Forelimb muscle (tissue), 1 donor: ENCODE measurements at regions not wholly inside any gene's neighbourhood (a gene's known extent, or its start where the extent isn't known, plus 50 kb on each side); places are given as distances from the start of the nearest gene placed in this dataset.

Source experiments
- DNase-seq: peaks from one replicate; pipeline ENCODE4 v3.0.0-alpha.2; 2013; ENCODE audit warnings: low read depth

- DNase-seq = no peak
Observed at GRCh38 chr12:132439333-132439904, 50.5 kb upstream of the FBRSL1 start.

- DNase-seq = no peak
Observed at GRCh38 chr12:132438726-132439125, 51.2 kb upstream of the FBRSL1 start.

DNA sequence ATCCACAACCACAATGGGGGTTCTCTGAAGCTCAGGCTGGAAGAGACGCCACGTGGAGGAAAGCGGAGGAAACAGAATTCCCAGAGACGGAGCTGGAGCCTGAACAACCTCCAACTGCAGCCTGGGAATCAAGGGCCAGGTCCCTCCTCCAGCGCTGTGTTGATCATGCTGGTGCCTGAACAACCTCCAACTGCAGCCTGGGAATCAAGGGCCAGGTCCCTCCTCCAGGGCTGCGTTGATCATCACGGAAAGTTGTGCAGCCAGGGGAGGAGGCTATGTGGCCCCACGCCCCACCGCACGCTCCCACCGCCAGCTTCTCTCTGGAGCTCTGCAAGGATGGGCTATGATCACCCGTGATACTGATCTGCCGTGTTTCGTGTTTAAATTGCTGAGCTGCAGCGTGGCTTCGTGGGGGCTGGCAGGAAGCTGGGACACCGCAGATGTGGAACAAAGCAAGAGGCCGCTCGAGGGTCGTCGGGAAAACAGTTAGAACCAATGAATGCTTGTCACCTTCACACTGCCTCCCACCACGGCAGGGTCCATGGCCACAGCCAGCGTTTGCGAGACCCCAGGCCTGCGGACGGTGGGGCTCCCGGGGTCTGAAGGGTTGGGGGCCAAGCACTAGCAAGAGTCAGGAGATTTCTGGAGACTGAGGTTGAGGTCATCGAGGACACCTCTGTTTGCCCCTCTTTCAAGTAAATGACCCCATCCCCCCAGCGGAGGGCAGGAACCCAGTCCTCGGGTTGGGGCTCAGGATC lies 51.8 kb upstream of the FBRSL1 start:
- DNase-seq = no peak

- DNase-seq = no peak
Observed at GRCh38 chr12:132437252-132437932, 52.6 kb upstream of the FBRSL1 start.

GRCh38 chr12:132436791-132437251 lies 53.1 kb upstream of the FBRSL1 start:
- DNase-seq = no peak

DNA sequence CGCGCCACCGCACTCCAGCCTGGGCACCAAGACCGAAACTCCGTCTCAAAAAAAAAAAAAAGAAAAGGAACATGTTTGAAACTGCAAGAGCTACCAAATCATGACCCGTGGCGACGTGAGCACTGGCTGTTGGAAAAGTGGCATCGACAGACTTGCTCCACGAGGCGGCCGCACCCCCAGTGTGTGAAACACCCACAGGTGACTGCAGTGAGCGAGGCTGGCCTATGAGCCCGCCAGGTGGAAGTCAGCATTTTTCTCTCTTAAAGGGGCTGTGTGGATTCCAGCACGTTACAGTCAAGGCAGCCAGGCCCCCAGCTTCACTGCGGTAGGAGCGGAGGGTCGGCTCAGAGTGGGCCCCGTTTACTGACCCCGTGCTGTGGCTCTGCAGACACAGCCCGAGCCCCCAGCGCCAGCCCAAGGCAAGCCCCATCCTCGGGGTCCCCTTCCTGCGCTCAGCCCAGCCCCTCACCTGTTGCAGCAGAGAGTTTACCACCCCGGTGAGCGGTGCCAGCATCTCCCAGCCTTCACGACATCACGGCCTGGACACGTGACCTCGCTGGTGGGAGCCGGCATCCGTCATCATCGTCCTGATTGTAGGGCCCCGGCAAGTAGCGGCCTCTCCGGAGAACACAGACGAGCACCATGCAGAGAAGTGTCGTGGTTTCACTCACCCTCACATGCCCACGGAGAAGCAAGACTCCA lies 54.3 kb upstream of the FBRSL1 start:
- no peak for DNase-seq

DNA sequence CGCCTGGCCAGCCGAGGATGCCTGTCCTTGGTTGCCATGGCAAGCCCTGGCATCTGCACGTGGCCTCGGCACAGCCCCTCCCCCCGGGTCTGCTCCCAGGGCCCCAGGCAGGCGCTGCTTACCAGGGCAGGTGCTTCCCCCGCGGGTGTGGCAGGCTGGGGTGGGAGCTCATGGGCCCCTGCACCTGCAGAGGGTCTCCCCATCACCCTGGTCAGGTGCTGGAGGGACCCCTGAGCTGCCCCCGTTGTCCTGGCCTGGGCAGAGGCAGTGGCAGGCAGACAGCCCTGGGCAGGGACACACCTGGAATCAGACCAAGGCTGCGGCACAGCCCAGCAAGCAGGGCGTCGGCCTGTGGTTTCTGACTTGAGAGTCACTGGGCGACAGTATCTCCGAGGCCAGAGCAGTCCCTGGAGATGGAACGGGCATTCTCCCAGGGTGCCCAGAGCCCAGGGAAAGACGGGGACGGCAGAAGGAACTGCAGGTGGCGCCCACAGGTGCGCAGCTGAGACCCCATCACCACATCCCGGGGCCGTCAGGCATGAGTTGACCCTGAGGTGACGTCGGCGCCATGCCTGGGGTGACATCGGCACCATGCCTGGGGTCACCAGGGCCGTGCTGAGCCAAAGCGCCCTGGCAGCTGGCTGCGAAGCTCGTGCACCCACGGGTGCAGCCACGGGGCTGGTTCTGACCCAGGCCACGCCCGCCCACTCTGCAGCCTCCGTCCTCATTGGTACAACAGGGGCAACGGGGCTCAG lies 56.1 kb upstream of the FBRSL1 start:
- no peak for DNase-seq

DNA sequence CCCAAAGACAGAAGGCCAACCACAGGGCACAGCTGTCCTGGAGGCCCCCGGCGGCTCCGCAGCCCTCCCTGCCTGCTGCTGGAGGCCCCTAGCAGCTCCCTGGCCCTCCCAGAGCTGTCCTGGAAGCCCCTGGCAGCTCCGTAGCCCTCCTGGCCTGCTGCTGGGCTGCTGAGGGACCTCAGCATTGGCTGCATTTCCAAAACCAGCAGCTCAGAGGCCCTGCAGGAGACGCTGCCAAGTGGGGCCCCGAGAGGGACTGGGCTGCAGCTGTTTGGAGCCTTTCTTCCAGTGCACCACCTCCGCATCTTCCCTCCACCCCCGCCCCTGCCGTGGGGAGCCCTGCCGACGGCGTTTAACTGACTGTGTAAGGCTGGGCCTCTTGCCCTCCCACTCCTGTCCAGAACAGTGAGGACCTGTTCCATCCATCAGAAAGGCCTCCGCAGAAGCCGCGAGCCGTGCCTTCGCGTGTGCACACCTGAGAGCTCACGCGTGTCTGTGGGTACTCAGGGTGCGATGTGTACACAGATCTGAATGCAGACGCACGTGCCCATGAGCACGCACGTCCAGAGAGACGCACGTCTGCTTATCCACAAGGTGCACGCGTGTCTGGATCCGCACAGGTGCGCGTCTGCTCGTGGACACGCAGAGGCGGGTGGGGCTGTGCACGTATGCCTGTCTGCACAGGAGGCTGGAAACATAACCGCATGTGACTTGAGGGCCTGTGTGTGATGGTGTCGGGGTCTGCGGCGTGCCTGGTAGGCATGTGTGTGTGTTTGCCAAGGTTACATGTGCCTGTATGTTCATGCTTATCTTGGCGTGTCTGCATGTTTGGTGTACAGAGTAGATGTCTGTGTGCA lies 57.0 kb upstream of the FBRSL1 start:
- no peak for DNase-seq

GRCh38 chr12:132432126-132432705 lies 57.7 kb upstream of the FBRSL1 start:
- DNase-seq = no peak

DNA sequence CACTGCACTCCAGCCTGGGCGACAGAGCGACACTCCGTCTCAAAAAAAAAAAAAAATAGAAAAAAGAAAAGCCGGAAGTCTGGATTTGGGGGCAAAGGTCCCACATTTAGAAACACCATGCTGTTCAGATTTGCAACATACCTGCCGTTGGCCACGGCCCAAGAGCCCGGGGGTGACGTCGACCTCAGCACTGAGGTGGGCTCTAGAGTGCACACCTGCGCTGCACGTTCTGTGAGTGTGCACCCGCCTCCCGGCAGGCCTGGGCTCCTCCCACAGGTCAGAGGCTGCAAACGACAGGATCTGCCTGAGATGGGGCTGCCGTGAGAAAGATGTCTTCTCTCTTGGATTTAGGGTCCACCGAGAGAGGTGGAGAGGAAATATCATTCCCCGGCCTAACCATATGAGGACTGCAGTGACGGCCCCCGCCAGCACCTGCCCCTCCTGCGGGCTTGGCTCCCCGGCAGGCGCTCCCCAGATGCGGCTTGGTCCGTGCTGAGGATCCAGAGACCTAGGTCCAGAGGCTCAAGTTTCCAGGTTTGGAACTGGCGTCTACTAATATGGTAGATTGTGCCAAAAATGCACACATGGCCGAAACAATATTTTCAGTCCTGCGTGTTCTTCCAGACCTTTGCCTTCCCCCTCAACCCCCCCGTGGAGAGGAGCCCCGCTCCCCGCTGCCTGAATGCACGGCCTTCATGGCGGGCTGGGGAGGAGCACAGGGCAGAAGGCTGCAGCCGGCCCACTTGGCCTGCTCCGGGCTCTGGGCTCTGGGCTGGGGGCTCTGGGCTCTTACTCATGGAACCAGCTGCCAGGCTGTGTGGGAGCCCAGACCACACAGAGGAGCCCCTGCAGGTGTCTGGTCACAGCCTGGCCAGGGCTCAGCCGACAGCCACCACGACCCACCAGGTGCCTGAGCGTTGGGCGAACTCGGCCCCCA lies 58.8 kb upstream of the FBRSL1 start:
- DNase-seq = no peak

GRCh38 chr12:132429946-132430643 lies 59.9 kb upstream of the FBRSL1 start:
- DNase-seq = no peak

- DNase-seq = no peak
Observed at GRCh38 chr12:132429602-132429945, 60.4 kb upstream of the FBRSL1 start.

GRCh38 chr12:132428936-132429601 lies 60.9 kb upstream of the FBRSL1 start:
- DNase-seq = no peak

GRCh38 chr12:132427999-132428935 lies 61.7 kb upstream of the FBRSL1 start:
- DNase-seq = no peak

DNA sequence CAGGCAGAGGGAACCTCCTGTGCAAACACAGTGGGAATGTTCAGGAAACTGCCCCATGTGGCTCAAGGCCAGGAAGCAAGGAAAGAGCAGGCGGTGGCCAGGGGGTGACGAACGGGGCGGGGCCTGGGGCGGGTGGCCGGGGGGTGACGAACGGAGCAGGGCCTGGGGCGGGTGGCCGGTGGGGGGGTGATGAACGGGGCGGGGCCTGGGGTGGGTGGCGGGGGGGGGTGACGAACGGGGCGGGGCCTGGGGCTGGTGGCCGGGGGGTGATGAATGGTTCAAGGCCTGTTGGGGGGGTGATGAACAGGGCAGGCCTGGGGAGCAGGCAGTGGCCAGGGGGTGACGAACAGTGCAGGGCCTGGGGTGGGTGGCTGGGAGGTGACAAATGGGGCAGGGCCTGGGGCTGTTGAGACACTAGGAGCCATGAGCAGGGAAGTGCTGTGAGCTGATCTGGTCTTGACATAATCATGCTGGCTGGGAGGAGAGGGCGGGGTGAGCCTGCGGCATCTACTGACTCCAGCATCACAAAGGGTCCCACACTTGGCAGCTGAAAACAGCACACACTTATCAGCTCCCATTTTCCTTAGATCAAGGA lies 62.7 kb upstream of the FBRSL1 start:
- no peak for DNase-seq

DNA sequence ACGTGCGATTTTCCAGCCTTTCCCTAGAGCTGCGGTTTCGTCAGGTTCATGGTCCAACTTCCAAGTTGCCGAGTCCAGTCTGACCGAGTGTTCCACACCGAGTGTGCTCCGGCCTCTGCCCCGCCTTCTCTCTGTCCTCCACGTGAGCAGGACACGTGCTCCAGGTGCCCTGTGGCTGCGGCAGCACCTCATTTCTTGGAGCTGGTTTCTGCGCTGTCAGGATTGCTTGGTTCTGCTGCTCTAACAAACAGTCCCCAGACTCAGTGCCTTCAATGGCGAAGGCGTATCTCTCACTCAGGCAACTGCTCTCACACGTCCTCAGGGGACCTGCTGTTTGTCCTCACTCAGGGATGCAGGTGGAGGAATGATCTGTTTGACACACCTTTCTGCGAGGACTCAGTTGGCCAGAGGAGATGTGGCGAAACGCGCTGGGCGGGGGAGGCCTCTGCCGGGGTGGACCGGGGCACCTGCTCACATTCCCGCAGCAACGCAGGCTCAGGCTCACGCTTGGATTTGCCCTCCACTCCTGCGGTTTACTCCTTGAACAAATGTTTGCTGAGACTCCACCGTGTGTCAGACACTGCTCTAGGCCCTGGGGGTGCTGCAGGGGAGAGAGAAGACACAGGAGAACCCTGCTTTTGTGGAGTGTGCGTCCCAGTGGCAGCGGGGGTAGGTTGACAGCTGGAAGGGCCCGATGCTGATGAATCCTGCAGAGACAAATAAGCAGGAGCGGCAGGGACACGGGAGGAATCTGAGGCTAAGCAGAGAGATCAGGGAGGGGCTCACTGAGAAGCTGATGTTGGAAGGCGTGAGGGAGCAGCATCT lies 63.4 kb upstream of the FBRSL1 start:
- DNase-seq = no peak
